Right lobe of liver (tissue), 4 donors: ENCODE measurements at regions not wholly inside any gene's neighbourhood (a gene's known extent, or its start where the extent isn't known, plus 50 kb on each side); places are given as distances from the start of the nearest gene placed in this dataset.

Source experiments
- CTCF ChIP-seq, 4 donors: fragments of 200-600 bp in 3 of 4; fragments of 450-650 bp in 1 of 4; IDR thresholded peaks; one replicate each; pipeline versions ENCODE4 v1.5.1 to v1.8.0; 2016 to 2022; ENCODE audit warnings: antibody characterized with exemption in 4 of 4, mild to moderate bottlenecking in 2 of 4
- POLR2A ChIP-seq: fragments of 450-650 bp; IDR thresholded peaks from one replicate; pipeline ENCODE4 v1.6.1; 2017; ENCODE audit warnings: antibody characterized with exemption, mild to moderate bottlenecking
- donor health status: DM: no; HTN: no; CAD: no.
- donor health status: DM: no; HTN: no; CAD: no.
- donor health status: DM: no; HTN: yes; CAD: no.

DNA sequence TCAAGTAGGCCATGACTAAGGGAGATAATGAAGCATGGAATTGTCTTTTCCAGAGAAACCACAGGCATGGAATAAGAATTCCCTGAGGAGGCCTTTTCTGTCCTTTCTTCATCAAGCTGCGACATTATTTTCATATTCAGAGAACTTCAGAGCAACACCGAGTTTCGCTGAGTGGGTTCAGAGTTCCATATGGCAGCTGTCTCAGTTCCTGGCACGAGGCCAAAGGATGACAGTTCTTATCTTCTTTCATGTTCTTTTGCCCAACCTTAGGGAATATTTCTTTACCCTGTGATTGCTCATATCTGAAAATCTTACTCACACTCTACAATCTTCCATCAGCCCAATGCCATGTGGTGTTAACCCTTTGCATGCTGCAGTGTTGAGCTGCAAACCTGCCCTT, 135.3 kb upstream of the BMP2 start:
- TF ChIP-seq CTCF (IDR thresholded peaks at IDR 0.05) (no peak), POLR2A (no peak)
